Femur (tissue), 1 donor: ENCODE measurements at regions not wholly inside any gene's neighbourhood (a gene's known extent, or its start where the extent isn't known, plus 50 kb on each side); places are given as distances from the start of the nearest gene placed in this dataset.

Experiments
- DNase-seq: peaks from one replicate; pipeline ENCODE4 v3.0.0-alpha.2; 2017

DNA sequence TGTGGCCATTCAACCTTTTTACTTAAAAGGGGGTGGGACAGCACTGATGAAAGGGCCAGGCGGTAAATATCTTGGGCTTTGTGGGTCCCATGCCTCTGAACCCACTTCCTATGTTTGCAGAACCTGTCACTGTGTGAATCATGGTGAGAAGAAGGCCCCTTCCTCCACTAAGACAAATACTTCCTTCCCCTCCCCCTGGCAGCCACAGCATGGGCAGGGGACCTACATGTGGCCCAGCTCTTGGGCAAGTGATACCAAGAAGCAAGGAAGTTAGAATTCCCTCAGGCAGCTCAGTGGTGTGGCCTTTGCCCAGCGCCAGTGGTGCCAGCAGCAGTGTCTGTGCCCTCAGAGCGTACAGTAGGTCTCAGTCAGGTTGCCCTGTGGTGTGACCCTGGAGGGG lies 168.6 kb downstream of the TRIM33 start:
- no peak for DNase-seq

DNA sequence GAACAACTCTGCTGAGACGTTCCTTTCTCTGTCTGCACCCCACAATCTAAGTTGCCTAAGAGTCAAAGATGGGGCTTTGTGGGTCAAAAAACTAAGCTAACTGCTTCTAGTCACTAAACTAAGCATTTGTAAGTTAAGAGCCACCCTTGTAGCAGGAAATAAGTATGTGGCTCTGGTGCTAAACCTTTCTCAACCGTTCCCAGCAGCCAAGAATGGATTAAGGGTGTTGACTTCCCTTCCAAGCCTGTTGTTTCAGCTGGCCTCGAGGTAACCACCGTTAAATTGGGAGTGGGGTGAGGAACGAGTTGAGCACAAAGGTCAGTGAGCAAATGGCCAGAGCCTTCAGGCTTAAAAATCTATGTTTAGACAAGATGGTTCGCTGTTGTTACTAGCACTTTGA lies 169.1 kb downstream of the TRIM33 start:
- peak; percentile 49 for DNase-seq

DNA sequence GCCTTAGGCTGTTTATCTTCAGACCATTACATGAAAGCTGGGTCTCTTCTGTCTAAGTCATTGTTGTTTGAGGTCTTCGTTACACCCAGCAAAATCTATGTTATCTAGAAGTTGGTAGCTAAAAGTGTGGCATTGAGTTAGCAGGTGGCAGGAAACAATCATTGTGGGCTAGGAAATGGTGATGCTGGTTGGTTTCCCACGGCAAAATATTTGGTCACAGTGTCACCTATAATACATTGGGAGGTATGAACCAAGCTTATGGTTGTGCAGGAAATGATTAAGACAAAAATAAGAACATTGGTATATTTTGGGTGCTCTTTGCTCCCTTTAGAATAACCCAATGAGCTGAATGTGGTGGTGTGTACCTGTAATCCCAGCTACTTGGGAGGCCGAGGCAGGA lies 169.7 kb downstream of the TRIM33 start:
- no peak for DNase-seq

DNA sequence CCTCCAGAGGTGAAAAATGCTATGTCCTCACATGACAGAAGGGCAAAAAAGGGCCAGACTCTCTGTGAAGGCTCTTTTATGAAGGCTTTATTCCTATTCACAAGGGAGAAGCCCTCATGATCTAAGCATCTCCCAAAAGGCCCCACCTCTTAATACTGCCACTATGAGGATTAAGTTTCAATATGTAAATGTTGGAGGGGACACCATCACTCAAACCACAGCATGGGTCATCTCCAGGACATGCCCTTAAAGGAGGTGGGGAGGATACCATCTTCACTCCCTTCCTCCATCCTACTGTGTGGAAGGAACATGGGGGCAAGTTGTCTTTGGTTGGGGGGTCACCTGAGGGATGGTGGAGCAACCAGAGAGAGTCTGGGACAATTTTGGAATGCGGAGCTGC lies 170.1 kb downstream of the TRIM33 start:
- DNase-seq, result no peak

DNA sequence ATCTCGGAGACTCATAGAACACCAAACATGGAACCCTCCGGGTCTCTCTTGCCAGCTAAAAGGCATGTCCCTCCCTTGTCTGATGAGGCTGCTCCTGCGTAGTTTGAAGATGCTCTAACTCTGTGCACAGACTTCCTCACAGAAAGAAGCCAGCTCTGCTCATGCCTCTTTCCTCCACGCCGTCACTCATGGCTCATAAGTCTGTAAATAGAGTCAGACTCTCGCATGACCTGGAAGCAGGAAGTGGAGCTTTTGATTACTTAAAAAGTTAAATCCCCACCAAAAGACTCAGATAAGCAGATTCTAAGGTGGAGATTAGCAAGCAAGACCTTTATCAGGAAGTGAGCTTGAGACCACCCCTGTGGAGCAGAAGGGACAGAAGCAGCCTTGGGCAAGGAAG lies 171.6 kb downstream of the TRIM33 start:
- no peak for DNase-seq

DNA sequence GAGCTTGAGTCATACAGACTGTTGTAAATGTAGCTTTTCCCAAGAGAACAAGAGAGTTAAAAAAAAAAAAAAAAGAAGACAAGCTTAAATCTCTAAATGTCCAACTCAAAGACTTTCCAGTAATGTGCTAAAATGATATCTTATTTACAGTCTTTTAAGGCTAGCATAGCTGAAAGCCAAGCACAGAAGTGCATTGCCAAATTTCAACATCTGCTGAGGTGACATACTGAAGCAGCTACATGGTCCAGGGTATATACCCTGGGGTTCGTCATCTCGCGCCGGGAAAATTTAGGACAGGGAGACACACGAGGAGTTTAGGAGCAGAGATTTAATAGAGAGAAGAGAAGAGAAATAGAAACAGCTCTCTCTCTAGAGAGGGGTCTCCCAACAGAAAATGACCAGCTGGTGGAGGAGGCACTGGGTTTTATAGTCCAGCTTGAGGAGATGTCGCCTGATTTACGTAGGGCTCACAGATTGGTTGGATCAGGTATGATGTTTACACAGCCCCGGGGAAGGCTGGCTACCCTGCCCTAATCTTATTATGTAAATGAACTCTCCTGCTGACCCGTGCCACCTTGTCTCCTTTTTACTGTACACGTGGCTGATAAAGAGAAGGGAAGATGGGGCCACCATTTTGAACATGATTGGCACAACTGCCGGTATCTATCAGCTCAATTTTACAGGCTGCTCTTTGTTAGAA lies 172.7 kb downstream of the TRIM33 start:
- no peak for DNase-seq

DNA sequence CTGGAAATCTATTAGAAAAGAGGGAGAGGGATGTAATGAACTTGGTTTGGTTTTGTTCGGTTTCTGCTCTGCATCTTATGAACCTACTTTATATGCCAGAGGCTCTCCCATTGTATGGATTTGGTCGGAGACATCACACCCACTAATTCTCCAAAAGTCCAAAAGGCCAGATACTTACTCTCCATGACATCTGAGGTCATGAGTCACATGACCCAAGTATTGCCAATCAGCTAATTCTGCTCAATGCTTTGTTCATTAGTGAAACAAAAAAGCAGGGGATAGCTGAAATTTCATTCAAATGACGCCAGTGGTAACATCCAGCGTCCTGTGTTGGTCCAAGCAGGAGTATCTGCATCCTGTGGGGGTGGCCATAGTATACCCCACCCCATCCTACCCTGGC lies 173.6 kb downstream of the TRIM33 start:
- DNase-seq, result no peak

DNA sequence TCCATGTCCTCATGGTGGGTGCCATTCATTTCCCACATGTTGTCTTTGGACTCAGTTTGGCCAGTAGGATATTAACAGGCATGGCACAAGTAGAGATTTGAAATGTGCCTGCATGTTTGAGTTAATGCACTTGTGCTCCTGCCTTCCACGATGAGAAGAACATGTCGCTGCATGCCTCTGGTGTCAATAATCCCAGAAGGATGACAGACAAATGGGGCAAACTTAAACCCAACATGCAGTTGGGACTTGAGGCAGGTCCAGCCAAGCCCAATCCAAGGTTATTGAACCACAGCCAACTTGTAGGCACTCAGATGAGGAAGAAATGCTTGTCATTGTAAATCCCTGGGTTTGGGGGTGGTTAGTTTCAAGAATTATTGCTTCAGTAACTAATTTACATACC lies 174.6 kb downstream of the TRIM33 start:
- no peak for DNase-seq

DNA sequence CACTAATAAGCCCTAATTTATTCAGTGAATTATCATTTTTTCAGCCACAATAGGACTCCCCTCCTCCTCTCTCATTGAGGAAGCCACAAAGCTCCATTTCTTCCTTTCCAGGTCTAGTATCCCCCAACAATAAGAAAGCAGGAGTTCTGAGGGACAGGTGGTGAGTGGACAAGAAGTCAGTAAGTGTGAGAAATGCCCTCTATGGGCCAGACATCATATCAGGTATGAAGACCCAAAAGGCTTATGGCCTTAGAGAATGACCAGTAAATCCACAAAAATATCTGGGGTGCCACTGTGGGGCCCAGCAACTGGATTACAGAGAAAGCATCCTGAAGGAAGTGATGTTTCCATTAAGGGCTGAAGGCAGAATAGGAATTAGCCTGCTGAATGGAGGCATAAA lies 175.7 kb downstream of the TRIM33 start:
- DNase-seq, result no peak

DNA sequence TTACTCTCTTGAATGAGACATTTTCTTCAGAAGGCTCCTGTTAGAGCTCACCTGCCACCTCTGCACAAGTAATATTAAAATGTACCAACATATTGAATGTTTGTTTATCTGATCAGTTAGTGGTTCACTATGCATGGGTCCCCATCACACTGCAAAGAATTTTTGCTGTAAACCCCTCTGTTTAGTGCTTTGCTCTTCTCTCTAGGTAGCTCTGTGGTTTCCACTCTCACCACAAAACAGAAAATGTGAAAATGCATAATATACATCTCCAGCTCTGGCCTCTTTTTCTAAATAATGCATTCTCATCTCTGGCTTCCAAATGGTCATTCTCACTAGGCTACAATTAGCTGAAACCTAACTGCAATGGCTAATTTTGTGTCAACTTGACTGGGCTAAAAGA lies 176.7 kb downstream of the TRIM33 start:
- no peak for DNase-seq

DNA sequence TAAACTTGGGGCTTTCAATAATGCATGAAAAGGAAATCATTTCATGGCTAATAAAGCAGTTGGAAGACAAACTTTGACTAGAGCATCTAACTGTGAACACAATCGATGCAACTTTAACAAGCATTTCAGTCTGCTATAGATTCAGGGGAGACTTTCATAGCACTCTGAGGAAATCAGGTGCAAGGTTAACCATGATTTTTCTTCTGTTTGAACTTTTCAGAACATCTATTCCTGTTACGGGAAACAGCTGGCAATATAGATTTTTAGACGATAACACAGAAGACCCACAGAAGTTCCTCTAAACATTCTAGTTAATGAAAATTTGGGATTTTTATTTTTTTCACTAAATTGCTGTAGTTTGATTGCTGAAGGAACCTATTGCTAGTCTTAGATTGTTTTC lies 177.3 kb downstream of the TRIM33 start:
- no peak for DNase-seq

DNA sequence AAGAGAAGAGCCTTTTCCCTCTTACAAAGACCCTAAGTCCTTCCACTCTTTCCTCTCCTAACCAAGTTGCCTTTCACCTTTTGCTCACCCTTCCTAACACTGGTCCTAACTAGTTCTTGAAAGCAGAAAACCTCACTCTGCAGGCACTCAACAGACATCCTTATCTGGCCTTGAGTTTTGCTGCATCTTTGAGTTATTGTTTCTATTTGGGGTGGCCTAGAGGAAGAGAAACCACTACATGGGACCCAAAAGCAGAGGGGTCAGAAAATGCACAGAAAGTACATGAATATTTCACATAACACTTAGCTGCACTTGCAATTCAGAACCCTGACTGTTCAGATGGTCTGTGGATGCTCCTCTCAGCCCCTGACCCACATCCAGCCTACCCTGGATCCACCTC lies 178.3 kb upstream of the SYT6 start:
- DNase-seq, result no peak

DNA sequence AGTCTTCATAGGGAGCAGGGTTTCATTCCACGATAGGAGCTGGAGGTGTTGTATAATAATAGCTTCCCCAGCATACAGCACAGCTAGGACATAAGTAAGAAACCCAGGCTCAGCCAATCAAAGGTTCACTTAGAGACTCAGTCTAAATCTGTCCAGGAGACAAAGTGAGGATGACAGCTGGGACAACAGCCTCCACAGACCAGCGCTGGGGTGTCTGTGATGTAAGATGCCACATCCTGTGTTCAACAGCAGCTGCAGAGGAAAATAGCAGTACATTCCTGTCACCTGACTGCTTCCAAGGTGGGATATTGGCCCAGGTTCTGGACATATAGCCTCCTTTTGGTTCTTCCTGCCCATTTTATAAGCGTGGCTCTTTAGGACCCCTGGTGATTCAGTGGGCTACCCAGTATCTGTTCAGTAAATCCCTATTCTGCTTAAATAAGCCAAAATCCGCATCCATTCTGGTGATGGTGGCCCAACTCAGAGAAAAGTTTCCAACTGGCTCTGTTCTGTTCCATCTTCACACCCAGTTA lies 176.8 kb upstream of the SYT6 start:
- no peak for DNase-seq

DNA sequence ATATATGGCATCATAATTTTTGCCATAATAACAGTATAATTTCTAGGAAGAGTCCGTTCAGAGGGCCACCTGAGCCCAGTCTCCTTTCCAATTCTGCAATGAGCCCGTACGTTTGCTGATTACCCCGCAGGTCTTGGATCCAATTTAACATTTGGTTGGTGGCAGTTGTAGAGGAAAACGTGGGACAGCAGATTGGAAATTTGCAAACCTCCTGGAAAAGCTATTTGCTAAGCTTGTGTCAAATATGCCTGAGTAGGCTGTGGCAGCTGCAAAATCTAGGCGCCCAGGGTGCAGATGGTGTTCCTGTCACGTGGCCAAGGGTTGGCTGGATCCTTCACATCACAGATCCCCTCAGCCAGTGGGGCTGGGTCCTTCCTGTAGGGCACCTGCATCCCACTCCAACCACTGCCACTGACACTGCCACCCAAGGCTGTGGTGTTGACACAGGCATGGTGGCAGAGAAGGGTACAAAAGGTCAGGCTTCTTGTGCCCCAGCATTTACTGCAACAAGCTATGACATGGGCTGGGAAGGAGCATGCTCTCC lies 174.8 kb upstream of the SYT6 start:
- DNase-seq, result no peak

DNA sequence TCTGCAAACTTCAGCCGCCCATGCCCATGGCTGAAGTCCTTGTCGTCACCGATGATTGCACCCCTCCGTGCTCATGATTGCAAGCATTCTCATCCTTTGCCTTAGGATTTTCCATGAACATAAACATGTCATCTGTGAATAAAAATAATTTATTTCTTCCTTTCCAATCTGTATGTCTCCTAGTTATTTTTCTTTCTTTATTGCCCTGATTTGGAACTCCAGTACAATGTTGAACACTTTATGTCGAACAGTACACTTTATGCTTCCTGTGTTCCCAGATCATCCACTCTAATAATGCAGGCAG lies 170.9 kb upstream of the SYT6 start:
- no peak for DNase-seq

DNA sequence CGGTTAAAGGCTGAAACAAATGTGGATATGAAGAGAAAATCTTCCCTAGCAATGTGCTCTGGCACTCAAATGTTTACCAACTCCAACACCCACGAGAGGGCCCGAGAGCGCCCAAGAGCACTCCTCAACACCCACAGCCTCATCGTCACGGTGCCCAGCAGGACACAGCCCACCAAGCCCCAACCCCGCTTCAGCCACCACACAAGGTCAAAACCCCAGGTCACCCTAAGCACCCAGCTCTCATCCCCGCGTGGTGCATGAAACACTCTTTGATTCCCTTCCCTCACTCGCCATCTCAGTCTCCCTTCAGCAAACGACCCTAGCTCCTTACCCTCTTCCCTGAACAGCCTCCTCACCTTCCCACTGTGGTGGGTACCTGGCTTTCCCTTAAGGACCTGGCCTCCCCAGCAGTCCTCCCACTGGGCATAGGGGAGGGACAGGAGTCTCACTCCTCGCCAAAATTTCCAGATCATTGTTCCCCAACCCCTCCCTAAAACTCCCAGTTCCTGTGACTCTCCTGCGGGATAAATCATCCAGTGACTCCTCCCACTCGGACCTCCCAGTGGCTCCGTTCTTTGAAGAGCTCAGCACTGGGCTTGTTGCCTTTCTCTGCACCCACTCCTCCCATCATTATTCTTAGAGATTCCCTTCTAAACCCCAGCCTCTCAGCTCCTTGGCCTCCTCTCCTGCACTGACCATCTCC lies 170.4 kb upstream of the SYT6 start:
- DNase-seq, result no peak

DNA sequence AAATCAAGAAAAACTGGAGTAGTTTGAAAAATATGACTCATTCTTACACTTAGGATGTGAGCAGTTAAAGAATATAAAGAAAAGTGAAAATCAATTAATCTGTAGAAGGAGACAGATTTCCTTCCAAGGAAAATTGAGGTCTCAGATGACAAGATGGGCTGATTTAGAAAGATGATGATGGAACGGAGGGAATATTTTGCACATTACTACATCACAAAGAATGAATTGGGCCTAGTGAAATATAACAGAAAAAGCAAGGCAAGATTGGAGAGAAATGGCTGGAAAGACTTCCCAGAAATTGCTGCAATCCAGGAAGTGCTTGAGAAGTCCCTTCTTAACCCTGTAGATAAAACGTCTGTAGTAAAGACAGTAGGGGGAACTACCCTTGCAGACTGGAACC lies 169.1 kb upstream of the SYT6 start:
- DNase-seq, result no peak

DNA sequence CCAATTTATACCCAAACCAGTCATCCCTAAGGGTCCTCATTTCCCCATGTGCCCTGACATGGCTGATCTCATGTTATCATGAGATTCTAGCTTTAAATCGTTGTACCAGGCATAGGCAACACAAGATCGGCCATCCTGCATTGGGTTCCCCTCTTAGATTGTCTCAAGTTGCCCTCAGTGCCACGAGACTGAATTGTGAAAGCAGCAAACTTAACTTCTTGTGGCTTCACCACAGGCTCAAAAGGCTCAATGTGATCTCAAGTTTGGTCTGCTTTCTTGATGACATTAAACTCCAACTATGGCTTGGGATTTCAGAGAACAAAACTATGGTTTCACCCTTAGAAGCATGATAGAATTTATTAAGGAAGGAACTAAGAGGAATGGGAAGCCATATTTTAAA lies 168.5 kb upstream of the SYT6 start:
- DNase-seq, result no peak

DNA sequence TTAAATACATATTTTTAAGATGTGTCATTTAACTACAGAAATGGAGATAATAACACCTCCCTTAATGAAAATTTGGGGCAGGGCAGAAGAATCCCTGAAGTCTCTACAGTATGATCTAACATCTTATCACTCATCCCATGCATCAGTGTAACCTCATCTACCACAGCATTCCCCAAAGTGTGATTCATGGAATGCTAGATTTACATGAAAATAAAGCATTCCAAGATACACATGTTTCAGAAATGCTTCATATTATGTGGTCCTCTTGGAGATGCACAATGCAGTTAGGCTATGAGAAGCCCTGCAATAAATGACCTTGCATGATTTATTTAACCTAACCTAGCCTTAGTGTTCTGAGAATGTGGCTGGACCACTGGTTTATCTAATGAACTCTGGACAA lies 166.9 kb upstream of the SYT6 start:
- DNase-seq, result no peak

DNA sequence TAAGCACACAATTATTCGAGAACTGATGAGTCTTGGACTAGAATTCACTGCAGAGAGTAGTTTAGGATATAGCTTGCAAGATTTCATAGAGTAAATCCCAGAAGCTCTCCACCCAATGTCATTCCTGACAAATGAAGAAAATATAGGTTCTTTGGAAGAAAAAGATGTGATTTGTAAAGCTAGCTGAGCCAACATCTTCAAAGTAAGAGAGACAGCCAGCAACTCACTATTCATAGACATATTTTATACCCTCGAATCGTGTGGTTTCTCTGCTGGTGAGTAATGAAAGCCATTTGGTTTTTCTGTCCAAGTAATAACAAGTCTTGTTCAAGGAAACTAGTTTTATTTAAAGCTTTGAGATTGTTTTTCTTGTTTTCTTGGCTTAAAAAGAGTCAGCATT lies 165.7 kb upstream of the SYT6 start:
- no peak for DNase-seq

DNA sequence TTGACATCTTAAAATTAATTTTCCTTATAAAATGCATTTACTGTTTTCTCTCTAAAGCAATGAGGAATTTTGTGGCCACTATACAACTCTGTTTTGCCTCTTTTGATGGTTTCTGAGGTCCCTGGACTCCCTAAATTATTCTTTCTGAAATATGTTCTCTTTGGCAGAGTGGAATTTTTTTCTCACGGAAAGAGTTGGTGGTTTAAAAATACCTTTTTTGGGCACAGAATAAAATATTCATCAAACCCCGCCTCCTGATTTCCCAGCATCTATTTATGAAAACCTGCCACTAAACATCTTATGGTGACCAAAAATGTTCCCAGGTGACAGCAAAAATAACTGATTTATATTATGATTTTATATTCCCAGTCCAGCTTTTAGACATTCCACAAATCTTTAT lies 165.3 kb upstream of the SYT6 start:
- no peak for DNase-seq

DNA sequence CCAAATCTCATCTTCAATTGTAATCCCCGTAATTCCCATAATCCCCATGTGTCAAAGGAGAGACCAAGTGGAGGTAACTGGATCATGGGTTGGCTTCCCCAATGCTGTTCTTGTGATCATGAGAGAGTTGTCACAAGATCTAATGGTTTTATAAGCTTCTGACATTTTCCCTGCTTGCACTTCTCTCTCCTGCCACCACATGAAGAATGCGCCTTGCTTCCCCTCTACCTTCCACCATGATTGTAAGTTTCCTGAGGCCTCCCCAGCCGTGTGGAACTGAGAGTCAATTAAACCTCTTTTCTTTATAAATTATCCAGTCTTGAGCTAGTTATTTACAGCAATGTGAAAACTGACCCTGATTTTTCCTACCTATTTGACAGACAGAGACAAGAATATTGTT lies 162.5 kb upstream of the SYT6 start:
- DNase-seq, result no peak

DNA sequence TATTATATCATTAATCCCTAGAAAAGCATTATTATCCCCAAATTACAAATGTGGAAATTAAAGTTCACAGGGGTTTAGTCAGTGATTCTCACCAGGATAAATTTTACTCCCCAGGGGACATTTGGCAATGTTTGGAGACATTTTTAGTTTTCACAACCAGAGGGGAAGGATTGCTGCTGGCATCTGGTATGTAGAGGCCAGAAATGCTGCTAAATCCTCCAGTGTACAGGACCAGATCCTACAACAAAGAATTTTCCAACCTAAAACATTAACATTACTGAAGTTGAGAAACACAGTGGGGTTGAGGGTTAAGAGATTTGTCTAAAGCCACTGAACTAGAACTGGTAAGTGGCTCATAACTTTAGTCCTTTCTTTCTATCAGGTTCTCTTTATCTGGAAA lies 162.0 kb upstream of the SYT6 start:
- DNase-seq, result no peak

DNA sequence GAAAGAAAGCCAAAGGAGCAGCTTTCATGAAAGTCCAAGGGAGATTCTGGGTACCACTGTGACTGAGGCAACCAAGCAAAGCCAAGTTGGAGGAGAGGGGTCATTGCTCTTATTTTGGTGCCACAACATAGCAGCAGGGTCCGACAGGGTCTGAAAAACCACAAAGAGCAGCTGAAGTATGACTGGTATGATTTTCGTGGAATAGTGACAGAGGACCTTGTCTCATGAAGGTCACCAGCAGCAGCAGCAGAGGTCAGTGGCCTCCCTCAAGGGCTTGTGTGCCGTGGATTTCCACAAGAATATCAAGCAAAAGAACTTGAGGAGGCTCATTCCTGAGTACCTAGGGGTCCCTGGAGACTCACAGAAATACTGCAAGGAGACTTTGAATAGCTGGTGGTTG lies 160.9 kb upstream of the SYT6 start:
- DNase-seq, result no peak

DNA sequence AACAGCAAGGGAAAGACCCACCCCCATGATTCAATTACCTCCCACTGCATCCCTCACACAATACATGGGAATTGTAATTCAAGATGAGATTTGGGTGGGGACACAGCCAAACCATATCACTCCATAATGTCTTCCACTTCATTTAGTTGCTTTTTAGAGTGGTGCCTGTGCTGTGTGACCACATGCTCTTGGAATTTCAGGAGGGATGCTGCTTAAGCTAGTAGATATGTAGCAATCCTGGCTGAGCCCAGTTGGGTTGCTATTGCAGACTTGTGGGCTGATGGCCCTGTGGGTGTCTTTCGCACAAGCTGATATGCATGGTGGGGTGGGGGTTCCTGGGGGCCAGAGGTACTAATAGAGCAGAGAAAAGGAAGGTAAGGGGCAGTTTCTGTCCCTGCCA lies 160.4 kb upstream of the SYT6 start:
- DNase-seq, result no peak
